ENCODE measurements at regions not wholly inside any gene's neighbourhood (a gene's known extent, or its start where the extent isn't known, plus 50 kb on each side); places are given as distances from the start of the nearest gene placed in this dataset.
"Not testable (repeated sequence)": the region's sequence is repeated elsewhere in the genome, so short reads cannot be mapped to it uniquely, and the experiment has no call there.

DNA sequence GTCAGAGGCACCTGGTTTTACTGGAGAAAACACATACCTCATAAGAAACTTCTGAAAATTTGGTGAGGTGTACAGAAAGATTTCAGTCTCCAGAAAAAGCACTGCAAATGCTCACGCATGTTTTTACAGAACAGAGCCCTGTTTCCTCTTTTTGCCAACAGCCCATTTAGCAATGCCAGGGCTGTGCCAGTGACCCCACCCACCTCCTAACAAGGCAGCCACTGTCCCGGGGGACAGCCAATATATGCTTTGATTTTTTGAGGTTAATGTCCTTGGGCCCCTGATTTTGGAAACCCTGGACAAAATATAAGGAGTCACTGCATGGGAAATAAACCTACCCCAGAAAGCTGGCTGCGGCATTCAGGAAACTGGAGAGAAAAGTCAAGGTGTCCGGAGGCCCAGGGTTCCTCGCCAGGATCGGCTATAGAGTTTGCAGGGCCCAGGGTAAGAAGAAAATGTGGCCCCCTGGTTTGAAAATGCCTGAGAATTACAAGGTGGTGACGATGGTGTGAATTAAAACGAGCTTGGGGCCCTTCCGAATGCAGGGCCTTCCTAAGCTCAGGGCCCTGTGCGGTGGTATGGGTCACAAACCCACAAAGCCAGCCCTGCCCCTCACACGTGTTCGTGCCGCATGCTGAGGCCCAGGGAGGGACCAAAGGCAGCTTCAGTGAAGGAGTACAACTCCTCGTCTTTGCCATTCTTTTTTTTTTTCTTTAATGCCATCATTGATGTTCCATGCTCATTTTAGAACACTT, 71.1 kb upstream of the WNT7B start:
- no peaks in the 10 kb centered on the region for H3K27me3 ChIP-seq
- peak overlapping the region in 3 of 4 donors; percentile 15 to 51 (median 36) for H3K27ac ChIP-seq
- no peak for TF ChIP-seq POLR2A (IDR thresholded peaks at IDR 0.05)
- TF ChIP-seq, protein P1, sequence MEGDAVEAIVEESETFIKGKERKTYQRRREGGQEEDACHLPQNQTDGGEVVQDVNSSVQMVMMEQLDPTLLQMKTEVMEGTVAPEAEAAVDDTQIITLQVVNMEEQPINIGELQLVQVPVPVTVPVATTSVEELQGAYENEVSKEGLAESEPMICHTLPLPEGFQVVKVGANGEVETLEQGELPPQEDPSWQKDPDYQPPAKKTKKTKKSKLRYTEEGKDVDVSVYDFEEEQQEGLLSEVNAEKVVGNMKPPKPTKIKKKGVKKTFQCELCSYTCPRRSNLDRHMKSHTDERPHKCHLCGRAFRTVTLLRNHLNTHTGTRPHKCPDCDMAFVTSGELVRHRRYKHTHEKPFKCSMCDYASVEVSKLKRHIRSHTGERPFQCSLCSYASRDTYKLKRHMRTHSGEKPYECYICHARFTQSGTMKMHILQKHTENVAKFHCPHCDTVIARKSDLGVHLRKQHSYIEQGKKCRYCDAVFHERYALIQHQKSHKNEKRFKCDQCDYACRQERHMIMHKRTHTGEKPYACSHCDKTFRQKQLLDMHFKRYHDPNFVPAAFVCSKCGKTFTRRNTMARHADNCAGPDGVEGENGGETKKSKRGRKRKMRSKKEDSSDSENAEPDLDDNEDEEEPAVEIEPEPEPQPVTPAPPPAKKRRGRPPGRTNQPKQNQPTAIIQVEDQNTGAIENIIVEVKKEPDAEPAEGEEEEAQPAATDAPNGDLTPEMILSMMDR (IDR thresholded peaks at IDR 0.05), result no peak
- no peaks in the 10 kb centered on the region for H3K9me3 ChIP-seq
- no peak overlapping the region for H3K4me3 ChIP-seq
- H3K4me1 ChIP-seq, result peaks cover 0 to 56% (median 19%) of the 10 kb centered on the region in 4 donors
- H3K36me3 ChIP-seq, result no peaks in the 10 kb centered on the region
- peak in 2 of 3 donors; percentile 40 to 46 for DNase-seq

DNA sequence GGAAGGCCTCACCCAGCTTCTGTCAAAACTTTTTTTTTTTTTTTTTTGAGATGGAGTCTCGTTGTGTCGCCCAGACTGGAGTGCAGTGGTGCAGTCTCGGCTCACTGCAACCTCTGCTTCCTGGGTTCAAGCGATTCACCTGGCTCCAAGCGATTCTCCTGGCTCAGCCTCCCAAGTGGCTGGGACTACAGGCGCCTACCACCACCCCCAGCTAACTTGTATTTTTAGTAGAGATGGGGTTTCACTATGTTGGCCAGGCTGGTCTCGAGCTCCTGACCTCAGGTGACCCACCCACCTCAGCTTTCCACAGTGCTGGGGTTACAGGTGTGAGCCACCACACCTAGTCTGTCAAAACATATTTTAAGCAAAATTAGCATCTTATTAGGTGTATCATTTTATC, 71.7 kb upstream of the WNT7B start:
- H3K9me3 ChIP-seq, H3K27me3 ChIP-seq, H3K4me3 ChIP-seq, H3K36me3 ChIP-seq: not testable (repeated sequence)
- peak overlapping the region in 1 of 4 donors; percentile 51 for H3K27ac ChIP-seq
- peaks cover 0 to 50% (median 19%) of the 10 kb centered on the region in 4 donors for H3K4me1 ChIP-seq
- peak in 1 of 3 donors; percentile 13 for DNase-seq

DNA sequence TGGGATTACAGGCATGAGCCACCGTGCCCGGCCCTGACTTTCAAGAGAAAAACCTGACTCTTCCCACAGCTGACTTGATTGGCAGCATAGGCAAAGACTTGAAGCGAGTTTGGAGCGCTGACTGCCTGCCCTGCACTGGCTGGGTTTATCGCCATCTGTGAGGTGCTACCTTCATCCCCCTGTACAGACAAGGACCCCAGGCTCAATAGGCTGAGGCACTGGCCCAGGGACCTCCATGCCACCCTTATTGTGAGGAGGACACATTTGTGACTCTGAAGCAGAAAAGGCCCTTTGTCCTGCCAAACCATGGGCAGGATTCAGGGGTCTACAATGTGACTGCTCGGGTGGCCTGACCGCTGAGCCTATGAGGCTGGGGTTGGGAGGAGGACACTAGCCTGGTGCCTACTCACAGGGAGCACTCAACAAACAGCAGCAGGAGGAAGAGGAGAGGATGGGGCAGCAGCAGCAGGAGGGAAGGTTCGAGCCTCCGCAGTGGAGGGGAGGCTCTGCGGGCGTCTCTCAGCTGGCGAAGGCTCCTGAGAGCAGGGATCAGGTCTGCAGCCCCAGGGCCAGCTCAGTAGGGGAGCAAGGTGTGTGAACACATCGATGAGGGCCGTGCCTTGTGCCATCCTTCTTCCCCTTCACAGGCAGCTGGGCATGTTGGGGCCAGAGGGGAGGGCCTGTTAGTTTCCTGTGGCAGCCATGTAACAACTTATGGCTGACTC, 72.9 kb upstream of the WNT7B start:
- no peaks in the 10 kb centered on the region for H3K36me3 ChIP-seq
- H3K27ac ChIP-seq, result peak overlapping the region in 2 of 4 donors; percentile 25 to 59
- no peak overlapping the region for H3K4me3 ChIP-seq
- no peaks in the 10 kb centered on the region for H3K27me3 ChIP-seq
- no peak for TF ChIP-seq POLR2A (IDR thresholded peaks at IDR 0.05)
- TF ChIP-seq, protein P1 (IDR thresholded peaks at IDR 0.05), result no peak
- DNase-seq, result peak in 2 of 3 donors; percentile 32 to 43
- H3K4me1 ChIP-seq, result peaks cover 0 to 53% (median 16%) of the 10 kb centered on the region in 4 donors
- no peaks in the 10 kb centered on the region for H3K9me3 ChIP-seq

DNA sequence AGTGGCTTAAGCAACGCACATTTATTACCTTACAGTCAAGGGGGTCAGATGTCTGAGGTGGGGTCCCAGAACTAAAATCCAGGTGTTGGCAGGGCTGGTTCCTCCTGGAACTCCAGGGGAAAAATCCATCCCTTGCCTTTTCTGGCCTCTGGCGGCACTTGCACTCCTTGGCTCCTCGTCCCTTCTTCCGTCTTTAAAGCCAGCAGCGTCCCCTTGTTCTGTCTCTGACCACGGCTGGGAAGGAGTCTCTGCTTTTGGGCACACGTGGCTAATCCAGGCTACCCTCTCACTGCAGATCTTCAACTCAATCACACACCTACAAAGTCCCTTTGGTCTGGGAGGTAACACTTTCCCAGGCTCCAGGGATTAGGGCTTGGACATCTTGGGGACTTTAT, 73.5 kb upstream of the WNT7B start:
- no peak overlapping the region for H3K4me3 ChIP-seq
- H3K9me3 ChIP-seq, result no peaks in the 10 kb centered on the region
- H3K27me3 ChIP-seq, result no peaks in the 10 kb centered on the region
- H3K4me1 ChIP-seq, result peaks cover 0 to 55% (median 19%) of the 10 kb centered on the region in 4 donors
- H3K36me3 ChIP-seq, result no peaks in the 10 kb centered on the region
- DNase-seq, result peak in 1 of 3 donors; percentile 18
- H3K27ac ChIP-seq, result peak overlapping the region; percentile 14 to 99 (median 79)
- TF ChIP-seq, protein P1 (IDR thresholded peaks at IDR 0.05), result no peak
- no peak for TF ChIP-seq POLR2A (IDR thresholded peaks at IDR 0.05)

DNA sequence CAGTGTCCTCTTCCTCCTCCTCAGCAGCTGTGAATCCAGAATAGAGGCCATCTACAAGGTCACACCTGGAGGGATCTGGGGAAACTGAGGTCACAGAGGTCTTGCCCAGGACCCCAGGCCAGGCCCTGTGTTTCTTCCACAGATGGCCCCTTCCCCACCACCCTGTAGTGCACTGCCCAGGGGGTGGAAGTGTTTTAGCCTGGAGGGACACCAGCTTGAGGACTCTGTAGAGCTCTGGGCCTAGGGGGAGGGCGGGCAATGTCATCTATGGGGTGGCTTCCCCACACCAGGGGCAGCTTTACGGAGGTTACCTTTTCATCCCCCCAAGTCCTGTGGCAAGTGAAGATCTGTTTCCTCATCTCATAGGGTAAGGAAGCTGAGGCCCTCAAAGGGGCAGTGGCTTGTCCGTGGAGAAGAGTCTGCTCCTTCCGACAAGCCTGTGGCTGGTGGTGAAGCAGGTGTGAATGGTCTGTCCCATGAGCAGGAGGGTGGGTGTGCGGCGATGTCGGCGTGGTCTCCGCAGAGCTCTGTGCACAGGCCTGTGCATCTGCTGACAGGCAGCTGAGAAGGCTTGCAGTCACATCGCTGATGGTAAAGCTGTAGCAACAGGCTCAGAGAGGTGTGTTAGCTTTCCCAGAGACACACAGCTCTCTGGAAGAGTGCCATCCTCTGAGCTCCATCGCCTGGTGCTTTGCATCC, 74.1 kb upstream of the WNT7B start:
- peak overlapping the region; percentile 14 to 99 (median 79) for H3K27ac ChIP-seq

More for the DNA sequence above, 74.1 kb upstream of the WNT7B start:
- TF ChIP-seq POLR2A (IDR thresholded peaks at IDR 0.05), result no peak
- TF ChIP-seq, protein P1 (IDR thresholded peaks at IDR 0.05), result no peak
- no peaks in the 10 kb centered on the region for H3K9me3 ChIP-seq
- no peak overlapping the region for H3K4me3 ChIP-seq
- DNase-seq, result peak in 2 of 3 donors; percentile 42 to 43
- no peaks in the 10 kb centered on the region for H3K36me3 ChIP-seq
- H3K4me1 ChIP-seq, result peaks cover 0 to 55% (median 19%) of the 10 kb centered on the region in 4 donors
- no peaks in the 10 kb centered on the region for H3K27me3 ChIP-seq
